A673 (cell line): ENCODE measurements at regions not wholly inside any gene's neighbourhood (a gene's known extent, or its start where the extent isn't known, plus 50 kb on each side); places are given as distances from the start of the nearest gene placed in this dataset.

Experiments
- CTCF ChIP-seq: fragments of 300-800, 200-600 bp; sonication (generic); conservative IDR thresholded peaks from 2 replicates; pipeline ENCODE4 v1.5.1; 2017; ENCODE audit warnings: low read depth, mild to moderate bottlenecking, antibody characterized with exemption, low read length, moderate library complexity, mixed read lengths
- EZH2 ChIP-seq: fragments of 200-600 bp; sonication (generic); IDR thresholded peaks from 2 replicates; pipeline ENCODE4 v1.6.1; 2017; ENCODE audit warnings: borderline replicate concordance, low read depth, mild to moderate bottlenecking, mixed read lengths, antibody characterized with exemption, low read length; ENCODE audit not compliant: poor library complexity, severe bottlenecking

DNA sequence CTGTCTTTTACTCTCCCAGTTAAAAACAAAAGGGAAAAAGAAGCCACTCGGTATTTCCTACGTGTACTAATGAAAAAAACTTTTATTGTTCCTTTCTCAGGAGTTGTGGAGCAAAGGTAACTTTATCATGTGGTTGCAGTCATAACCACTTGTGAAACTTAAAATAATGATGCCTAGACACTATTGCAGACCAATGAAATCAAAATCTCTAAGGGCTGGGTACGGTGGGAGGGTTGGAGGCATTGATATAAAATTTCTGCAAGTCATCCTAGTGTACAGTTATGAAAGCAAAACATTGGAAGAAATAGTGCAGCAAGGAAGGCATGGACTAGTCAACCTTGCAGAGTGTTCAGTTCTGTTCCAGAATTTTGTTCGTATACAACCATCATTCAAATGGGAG, 808.8 kb downstream of the TUSC7 start:
- TF ChIP-seq CTCF (no peak), EZH2 (no peak)
